Astrocyte (in vitro differentiated cells and primary cell): ENCODE measurements at regions not wholly inside any gene's neighbourhood (a gene's known extent, or its start where the extent isn't known, plus 50 kb on each side); places are given as distances from the start of the nearest gene placed in this dataset.

Experiments used
- DNase-seq: peaks from one replicate; pipeline ENCODE4 v3.0.0-alpha.2; 2010; ENCODE audit warnings: low read depth
- FAIRE-seq: peaks from 2 replicates; lab custom pipeline; 2011; peaks lifted over from hg19 to GRCh38; lab: Jason Lieb, UNC
- H2AFZ ChIP-seq: 2 replicates; pipeline ENCODE4 v1.6.0; 2012; ENCODE audit warnings: low read depth, low read length, inconsistent platforms
- H3K27ac ChIP-seq: 2 replicates; pipeline ENCODE4 v1.5.1; 2011; ENCODE audit warnings: low read depth, low read length, inconsistent platforms
- H3K27me3 ChIP-seq: 2 replicates; pipeline ENCODE4 v1.6.0; 2011; ENCODE audit warnings: low read length, inconsistent platforms; ENCODE audit not compliant: insufficient read depth
- H3K36me3 ChIP-seq: 2 replicates; pipeline ENCODE4 v1.5.1; 2011; ENCODE audit warnings: low read length, inconsistent platforms; ENCODE audit not compliant: insufficient read depth
- H3K4me1 ChIP-seq: 2 replicates; pipeline ENCODE4 v1.5.1; 2011; ENCODE audit warnings: low read length, inconsistent platforms; ENCODE audit not compliant: insufficient read depth
- H3K4me2 ChIP-seq: 2 replicates; pipeline ENCODE4 v1.6.0; 2012; ENCODE audit warnings: low read length, inconsistent platforms
- H3K4me3 ChIP-seq: 2 replicates; pipeline ENCODE4 v1.5.1; 2011; ENCODE audit warnings: low read depth, mild to moderate bottlenecking, low read length, inconsistent platforms; ENCODE audit not compliant: insufficient read depth
- H3K79me2 ChIP-seq: 2 replicates; pipeline ENCODE4 v1.6.0; 2012; ENCODE audit warnings: mild to moderate bottlenecking, low read length, inconsistent platforms; ENCODE audit not compliant: insufficient read depth
- H3K9ac ChIP-seq: 2 replicates; pipeline ENCODE4 v1.6.0; 2012; ENCODE audit warnings: mild to moderate bottlenecking, low read length, inconsistent platforms
- H3K9me3 ChIP-seq: 2 replicates; pipeline ENCODE4 v1.5.1; 2012; ENCODE audit warnings: low read depth, mild to moderate bottlenecking, low read length, inconsistent platforms; ENCODE audit not compliant: insufficient read depth
- H4K20me1 ChIP-seq: 2 replicates; pipeline ENCODE4 v1.6.0; 2012; ENCODE audit warnings: low read length, inconsistent platforms; ENCODE audit not compliant: insufficient read depth
- H3K27ac Mint-ChIP-seq: one replicate; pipeline ENCODE4 v1.8.0; 2021; ENCODE audit warnings: mild to moderate bottlenecking, mixed read lengths; ENCODE audit not compliant: unreplicated experiment
- H3K27me3 Mint-ChIP-seq: one replicate; pipeline ENCODE4 v1.8.0; 2021; ENCODE audit warnings: low read depth, mixed read lengths; ENCODE audit not compliant: unreplicated experiment
- H3K36me3 Mint-ChIP-seq: one replicate; pipeline ENCODE4 v1.8.0; 2021; ENCODE audit warnings: low read depth, mixed read lengths; ENCODE audit not compliant: unreplicated experiment
- H3K4me1 Mint-ChIP-seq: one replicate; pipeline ENCODE4 v1.8.0; 2021; ENCODE audit warnings: low read depth, mixed read lengths; ENCODE audit not compliant: unreplicated experiment
- H3K4me3 Mint-ChIP-seq: one replicate; pipeline ENCODE4 v1.8.0; 2021; ENCODE audit warnings: mild to moderate bottlenecking, moderate library complexity, mixed read lengths; ENCODE audit not compliant: unreplicated experiment
- H3K9me3 Mint-ChIP-seq: one replicate; pipeline ENCODE4 v1.8.0; 2021; ENCODE audit warnings: mild to moderate bottlenecking, mixed read lengths; ENCODE audit not compliant: unreplicated experiment
- CTCF ChIP-seq: IDR thresholded peaks from 2 replicates; pipeline ENCODE4 v1.5.1; 2011; ENCODE audit warnings: low read depth, mild to moderate bottlenecking, inconsistent platforms, low read length, moderate library complexity; ENCODE audit not compliant: insufficient read depth
- EZH2 ChIP-seq: IDR thresholded peaks from 2 replicates; pipeline ENCODE4 v1.6.1; 2012; ENCODE audit warnings: mild to moderate bottlenecking, low read length, inconsistent platforms; ENCODE audit not compliant: insufficient read depth

DNA sequence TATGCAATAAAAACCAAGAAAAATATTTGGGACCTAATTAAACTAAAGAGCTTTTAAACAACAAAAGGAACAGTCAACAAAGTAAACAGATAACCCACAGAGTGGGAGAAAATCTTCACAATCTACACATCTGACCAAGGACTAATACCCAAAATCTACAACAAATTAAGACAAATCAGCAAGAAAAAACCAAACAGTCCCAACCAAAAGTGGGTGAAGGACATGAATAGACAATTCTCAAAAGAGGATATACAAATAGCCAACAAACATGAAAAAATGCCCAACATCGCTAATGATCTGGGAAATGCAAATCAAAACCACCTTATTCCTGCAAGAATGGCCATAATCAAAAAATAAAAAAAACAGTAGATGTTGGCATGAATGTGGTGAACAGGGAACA, 250.1 kb downstream of the C1D start:
- Histone ChIP-seq H4K20me1 (no peaks in the 10 kb centered on the region), H3K27ac (no peak overlapping the region), H3K4me3 (no peak overlapping the region), H3K4me2 (no peak overlapping the region), H3K27me3 (no peaks in the 10 kb centered on the region), H2AFZ (no peak overlapping the region), H3K9me3 (no peaks in the 10 kb centered on the region), H3K9ac (no peak overlapping the region), H3K36me3 (no peaks in the 10 kb centered on the region), H3K79me2 (no peaks in the 10 kb centered on the region), H3K4me1 (no peaks in the 10 kb centered on the region)
- no peaks in the 10 kb centered on the region for H3K4me1 Mint-ChIP-seq
- no peaks in the 10 kb centered on the region for H3K9me3 Mint-ChIP-seq
- DNase-seq: no peak
- no peak for FAIRE-seq
- no peaks in the 10 kb centered on the region for H3K36me3 Mint-ChIP-seq
- H3K4me3 Mint-ChIP-seq: no peak overlapping the region
- H3K27ac Mint-ChIP-seq: no peak overlapping the region
- TF ChIP-seq EZH2: no peak
- no peak for TF ChIP-seq CTCF
- peaks cover 3% of the 10 kb centered on the region for H3K27me3 Mint-ChIP-seq

GRCh38 chr2:67823726-67824125, 239.1 kb downstream of the C1D start:
- no peaks in the 10 kb centered on the region for H3K27me3 Mint-ChIP-seq
- Histone ChIP-seq H3K9ac (no peak overlapping the region), H3K27ac (no peak overlapping the region), H3K4me3 (no peak overlapping the region), H3K27me3 (no peaks in the 10 kb centered on the region), H3K9me3 (no peaks in the 10 kb centered on the region), H3K79me2 (no peaks in the 10 kb centered on the region), H3K36me3 (no peaks in the 10 kb centered on the region), H2AFZ (no peak overlapping the region), H4K20me1 (no peaks in the 10 kb centered on the region), H3K4me1 (no peaks in the 10 kb centered on the region), H3K4me2 (no peak overlapping the region)
- no peak for FAIRE-seq
- no peak overlapping the region for H3K27ac Mint-ChIP-seq
- H3K4me3 Mint-ChIP-seq: no peak overlapping the region
- no peaks in the 10 kb centered on the region for H3K36me3 Mint-ChIP-seq
- no peak for DNase-seq
- TF ChIP-seq EZH2: no peak
- no peak for TF ChIP-seq CTCF
- H3K4me1 Mint-ChIP-seq: no peaks in the 10 kb centered on the region
- H3K9me3 Mint-ChIP-seq: peaks cover 3% of the 10 kb centered on the region

GRCh38 chr2:67824186-67824585, 238.6 kb downstream of the C1D start:
- Mint-ChIP-seq H3K36me3 (no peaks in the 10 kb centered on the region), H3K27me3 (no peaks in the 10 kb centered on the region), H3K4me1 (no peaks in the 10 kb centered on the region), H3K4me3 (no peak overlapping the region), H3K27ac (no peak overlapping the region), H3K9me3 (peaks cover 3% of the 10 kb centered on the region)
- H2AFZ ChIP-seq: no peak overlapping the region
- H4K20me1 ChIP-seq: no peaks in the 10 kb centered on the region
- FAIRE-seq (no peak), DNase-seq (peak; percentile 78)
- no peaks in the 10 kb centered on the region for H3K36me3 ChIP-seq
- no peaks in the 10 kb centered on the region for H3K27me3 ChIP-seq
- no peak overlapping the region for H3K4me2 ChIP-seq
- H3K4me1 ChIP-seq: no peaks in the 10 kb centered on the region
- H3K27ac ChIP-seq: no peak overlapping the region
- no peak overlapping the region for H3K9ac ChIP-seq
- no peaks in the 10 kb centered on the region for H3K9me3 ChIP-seq
- TF ChIP-seq EZH2 (no peak), CTCF (no peak)
- no peaks in the 10 kb centered on the region for H3K79me2 ChIP-seq
- no peak overlapping the region for H3K4me3 ChIP-seq
